ENCODE measurements at regions not wholly inside any gene's neighbourhood (a gene's known extent, or its start where the extent isn't known, plus 50 kb on each side); places are given as distances from the start of the nearest gene placed in this dataset.
"Not testable (repeated sequence)": the region's sequence is repeated elsewhere in the genome, so short reads cannot be mapped to it uniquely, and the experiment has no call there.

GRCh38 chr9:136606687-136607333, 55.9 kb upstream of the EGFL7 start:
- no peak for DNase-seq (ENCODE audit: low spot score)
- no peak for ATAC-seq (ENCODE audit: low FRiP score)
- TF ChIP-seq, protein P1, sequence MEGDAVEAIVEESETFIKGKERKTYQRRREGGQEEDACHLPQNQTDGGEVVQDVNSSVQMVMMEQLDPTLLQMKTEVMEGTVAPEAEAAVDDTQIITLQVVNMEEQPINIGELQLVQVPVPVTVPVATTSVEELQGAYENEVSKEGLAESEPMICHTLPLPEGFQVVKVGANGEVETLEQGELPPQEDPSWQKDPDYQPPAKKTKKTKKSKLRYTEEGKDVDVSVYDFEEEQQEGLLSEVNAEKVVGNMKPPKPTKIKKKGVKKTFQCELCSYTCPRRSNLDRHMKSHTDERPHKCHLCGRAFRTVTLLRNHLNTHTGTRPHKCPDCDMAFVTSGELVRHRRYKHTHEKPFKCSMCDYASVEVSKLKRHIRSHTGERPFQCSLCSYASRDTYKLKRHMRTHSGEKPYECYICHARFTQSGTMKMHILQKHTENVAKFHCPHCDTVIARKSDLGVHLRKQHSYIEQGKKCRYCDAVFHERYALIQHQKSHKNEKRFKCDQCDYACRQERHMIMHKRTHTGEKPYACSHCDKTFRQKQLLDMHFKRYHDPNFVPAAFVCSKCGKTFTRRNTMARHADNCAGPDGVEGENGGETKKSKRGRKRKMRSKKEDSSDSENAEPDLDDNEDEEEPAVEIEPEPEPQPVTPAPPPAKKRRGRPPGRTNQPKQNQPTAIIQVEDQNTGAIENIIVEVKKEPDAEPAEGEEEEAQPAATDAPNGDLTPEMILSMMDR (IDR thresholded peaks at IDR 0.05) = no peak

DNA sequence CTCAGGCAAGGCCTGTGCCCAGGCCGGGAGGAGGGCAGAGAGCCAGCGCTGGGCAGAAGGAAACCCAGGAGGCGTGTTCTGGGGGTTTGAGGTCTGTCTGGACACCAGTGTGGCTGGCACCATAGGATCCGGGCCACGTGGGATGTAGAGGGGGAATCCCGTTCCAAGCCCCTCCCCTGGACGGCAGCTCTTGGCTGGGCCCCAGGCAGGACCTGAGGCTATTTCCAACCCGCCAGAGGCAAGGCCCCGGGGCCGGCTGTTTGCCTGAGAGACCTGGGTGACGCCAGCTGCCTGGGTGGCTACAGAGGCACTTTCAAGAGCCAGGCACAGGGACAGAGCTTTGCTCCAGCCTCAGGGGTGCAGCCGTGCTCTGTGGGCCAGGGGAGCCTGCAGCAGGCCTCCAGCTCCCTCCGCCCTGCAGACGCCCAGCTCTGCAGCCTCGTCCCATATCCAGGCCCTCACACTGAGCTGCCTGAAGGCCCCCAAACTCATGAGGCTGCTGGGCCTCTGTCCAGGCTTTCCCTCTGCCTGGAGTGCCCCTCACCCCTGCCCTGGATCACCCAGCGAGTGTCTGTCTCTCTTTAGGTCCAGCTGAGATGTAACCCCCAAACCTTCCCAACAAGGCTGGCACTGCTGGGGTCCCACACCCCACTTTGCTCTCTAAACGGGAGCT, 56.6 kb upstream of the EGFL7 start:
- DNase-seq (ENCODE audit: low spot score) = no peak
- TF ChIP-seq, protein P1 (IDR thresholded peaks at IDR 0.05) = no peak
- no peak for ATAC-seq (ENCODE audit: low FRiP score)

DNA sequence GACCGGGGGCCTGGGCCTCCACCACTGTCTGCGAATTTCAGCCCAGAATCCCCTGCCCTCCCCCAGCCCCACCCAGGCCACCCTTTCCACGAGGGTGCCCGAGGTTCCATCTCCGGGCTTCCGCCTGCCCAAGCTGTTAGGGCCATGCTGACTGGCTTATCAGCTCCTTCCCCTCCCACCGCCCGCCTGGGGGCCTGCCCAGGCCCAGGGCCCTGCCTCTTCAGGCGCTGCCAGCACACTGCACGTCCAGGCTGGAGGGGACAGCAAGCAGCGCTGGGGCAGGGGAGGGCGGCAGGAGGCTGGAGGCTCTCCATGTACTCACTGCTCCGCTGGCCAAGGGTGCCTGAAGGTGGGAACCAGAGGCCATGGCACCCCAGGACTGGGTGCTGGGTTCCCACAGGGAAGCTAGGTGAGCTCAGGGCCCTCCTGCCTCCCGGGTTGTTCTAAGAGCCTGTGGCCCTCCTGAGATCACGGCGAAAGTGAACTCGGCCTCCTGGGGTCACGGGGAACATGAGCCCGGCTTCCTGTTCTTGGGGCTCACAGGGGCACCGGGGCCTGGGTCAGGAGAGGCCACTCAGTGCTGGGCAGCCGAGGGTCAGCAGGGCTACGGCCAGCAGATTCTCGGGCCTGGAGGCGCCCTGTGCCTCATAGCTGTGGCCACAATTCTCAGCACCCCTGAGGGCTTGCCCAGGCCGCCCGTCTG, 57.7 kb upstream of the EGFL7 start:
- DNase-seq (ENCODE audit: low spot score) (no peak), ATAC-seq (ENCODE audit: low FRiP score) (no peak)

DNA sequence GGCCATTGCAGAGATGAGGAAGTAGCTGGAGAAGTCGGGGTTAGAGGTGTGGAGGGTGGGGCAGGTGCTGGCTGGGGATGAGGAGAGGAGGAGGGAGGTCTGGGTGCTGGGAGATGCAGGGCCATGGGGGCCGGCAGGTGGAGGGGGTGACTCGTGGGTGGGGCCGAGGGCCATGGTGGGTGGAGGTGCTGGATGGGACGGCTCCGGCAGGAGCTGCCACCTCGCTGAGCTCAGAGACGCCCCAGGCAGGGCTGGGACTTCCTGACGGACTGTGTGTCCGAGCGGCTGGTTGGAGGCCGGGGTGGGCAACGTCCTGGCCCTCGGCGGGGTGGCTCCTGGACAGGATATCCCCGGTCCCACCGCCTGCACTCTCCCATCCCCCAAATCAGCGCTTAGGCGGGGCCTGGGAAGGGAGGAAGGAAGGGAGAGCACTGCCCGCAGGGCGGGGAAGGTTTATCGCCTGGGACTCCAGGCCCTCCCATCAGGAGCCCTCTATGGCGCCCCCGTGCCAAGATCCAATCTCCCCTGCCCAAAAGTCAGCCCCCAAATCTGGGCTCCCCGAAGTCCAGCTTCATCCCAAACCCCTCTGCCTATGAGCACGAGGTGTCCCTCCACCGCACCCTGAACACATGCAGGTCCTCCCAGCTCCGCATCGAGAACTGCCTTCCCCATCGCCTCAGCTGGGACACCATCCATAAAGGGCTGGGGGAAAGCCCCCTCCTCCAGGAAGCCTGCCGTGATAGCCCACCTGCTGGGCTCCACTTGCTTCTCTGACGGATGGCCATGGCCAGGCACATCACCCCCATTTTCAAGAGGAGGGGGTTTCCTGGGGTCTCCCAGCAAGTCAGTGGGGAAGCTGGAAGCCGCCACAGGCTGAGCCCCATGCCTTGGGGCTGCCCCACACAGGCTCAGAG, 58.3 kb upstream of the NOTCH1 start:
- no peak for DNase-seq (ENCODE audit: low spot score)
- no peak for ATAC-seq (ENCODE audit: low FRiP score)
- TF ChIP-seq, protein P1 (IDR thresholded peaks at IDR 0.05) = no peak

More for the DNA sequence above, 57.7 kb upstream of the EGFL7 start:
- TF ChIP-seq, protein P1 (IDR thresholded peaks at IDR 0.05) = no peak

GRCh38 chr9:136603216-136603615, 57.4 kb upstream of the NOTCH1 start:
- DNase-seq (ENCODE audit: low spot score) (no peak), ATAC-seq (ENCODE audit: low FRiP score) (no peak)
- TF ChIP-seq, protein P1 (IDR thresholded peaks at IDR 0.05) = no peak

- TF ChIP-seq, protein P1 (IDR thresholded peaks at IDR 0.05) = no peak
- ATAC-seq (ENCODE audit: low FRiP score) = no peak
Observed at GRCh38 chr9:136602193-136602885, 56.5 kb upstream of the NOTCH1 start.

GRCh38 chr9:136601250-136601973, 55.6 kb upstream of the NOTCH1 start:
- ATAC-seq (ENCODE audit: low FRiP score); DNase-seq (ENCODE audit: low spot score): not testable (repeated sequence)

More at GRCh38 chr9:136602193-136602885, 56.5 kb upstream of the NOTCH1 start:
- no peak for DNase-seq (ENCODE audit: low spot score)
